ENCODE measurements at regions not wholly inside any gene's neighbourhood (a gene's known extent, or its start where the extent isn't known, plus 50 kb on each side); places are given as distances from the start of the nearest gene placed in this dataset.
"Not testable (repeated sequence)": the region's sequence is repeated elsewhere in the genome, so short reads cannot be mapped to it uniquely, and the experiment has no call there.

DNA sequence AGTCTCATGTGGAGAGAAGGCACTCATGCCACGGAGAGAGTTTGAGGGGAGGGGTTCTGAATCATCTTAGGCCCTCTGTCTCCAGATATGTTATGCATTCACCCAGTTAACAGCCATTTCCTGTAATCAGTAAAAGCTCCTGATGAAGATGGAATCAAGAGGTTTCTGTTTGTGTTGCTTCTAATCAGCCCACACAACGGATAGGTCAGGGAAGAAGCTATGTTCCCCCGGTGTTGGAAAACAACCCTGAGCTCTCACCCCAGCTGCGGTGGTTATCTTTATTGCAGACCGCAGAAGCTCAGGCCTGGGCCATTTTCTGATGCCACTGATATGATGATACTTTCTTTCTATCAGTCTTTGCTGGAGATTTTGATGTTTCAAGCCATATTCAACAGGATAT, 338.5 kb upstream of the ONECUT1 start:
- DNase-seq (ENCODE audit: low spot score), result no peak

DNA sequence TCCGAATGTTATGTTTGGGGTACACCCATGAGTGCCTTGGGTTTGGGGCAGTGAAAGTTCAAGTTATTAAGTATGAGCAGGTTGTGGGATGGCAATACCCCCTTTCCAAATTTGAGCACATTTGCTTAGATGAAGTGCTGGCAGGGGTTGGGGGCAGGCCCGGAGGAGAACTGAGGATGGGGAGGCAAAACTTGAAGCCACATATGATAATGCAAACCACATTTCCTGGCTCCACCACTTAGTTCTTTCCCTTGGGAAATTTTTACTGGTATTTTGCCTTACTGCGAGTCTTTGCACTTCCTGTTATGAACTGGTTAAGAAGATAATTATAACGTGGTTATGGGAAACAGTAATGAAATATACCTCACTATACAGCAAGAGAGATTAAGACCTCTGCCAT, 336.0 kb upstream of the ONECUT1 start:
- DNase-seq (ENCODE audit: low spot score), result no peak

DNA sequence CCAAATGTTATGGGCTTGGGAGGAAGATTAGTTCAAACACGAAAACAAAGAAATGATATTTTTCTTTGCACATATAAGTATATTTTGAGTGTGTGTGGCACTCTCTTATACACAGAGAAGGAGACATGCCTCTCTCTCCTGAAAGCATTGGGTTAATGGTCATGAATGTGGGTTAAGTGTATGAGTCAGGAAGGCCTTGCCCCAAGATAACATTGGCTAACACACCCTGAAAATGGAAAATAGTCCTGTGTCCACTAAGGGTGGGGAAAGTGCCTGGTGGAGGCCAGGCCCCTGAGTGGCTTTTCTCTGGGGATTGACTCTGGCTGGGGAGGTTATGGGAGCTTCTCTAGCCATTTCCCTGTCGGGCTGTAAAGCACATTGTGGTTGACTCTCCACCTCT, 332.7 kb upstream of the ONECUT1 start:
- DNase-seq (ENCODE audit: low spot score), result no peak

DNA sequence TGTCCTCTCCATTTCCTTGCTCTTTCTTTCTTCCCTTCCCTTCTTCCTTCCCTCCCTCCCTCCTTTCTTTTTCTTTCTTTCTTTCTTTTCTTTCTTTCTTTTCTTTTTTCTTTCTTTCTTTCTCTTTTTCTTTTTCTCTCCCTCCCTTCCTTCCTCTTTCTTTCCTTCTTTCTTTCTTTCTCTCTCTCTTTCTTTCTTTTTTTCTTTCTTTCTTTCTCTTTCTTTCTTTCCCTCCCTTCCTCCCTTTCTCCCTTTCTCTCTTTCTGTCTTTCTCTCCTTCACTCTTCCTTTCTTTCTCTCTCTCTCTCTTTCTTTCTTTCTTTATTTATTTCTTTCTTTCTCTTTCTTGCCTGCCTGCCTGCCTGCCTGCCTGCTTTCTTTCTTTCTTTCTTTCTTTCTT, 326.8 kb upstream of the ONECUT1 start:
- not testable (repeated sequence) for DNase-seq (ENCODE audit: low spot score)

- no peak for DNase-seq (ENCODE audit: low spot score)
Observed at GRCh38 chr15:53116169-53116568, 326.0 kb upstream of the ONECUT1 start.

- DNase-seq (ENCODE audit: low spot score), result no peak
Observed at GRCh38 chr15:53115563-53115962, 325.4 kb upstream of the ONECUT1 start.

GRCh38 chr15:53114960-53115359, 324.8 kb upstream of the ONECUT1 start:
- no peak for DNase-seq (ENCODE audit: low spot score)

DNA sequence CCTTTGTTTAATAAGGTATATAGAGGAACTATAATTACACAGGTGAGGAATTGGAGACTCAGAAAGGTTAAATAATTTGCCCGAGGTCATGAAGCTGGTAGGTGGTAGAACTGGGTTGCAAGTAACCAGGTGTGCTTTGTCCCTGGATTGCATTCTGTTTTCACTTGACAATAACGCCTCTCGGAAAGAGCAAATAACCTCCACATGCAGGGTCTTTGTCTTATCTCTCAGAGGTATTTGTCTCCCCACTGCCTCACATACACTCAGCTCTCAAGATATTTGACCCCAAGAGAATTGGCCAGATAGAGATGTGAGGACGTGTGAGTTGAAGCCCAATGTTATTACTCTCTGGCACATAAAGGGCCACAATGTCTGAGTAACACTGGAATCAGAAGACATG, 320.9 kb upstream of the ONECUT1 start:
- DNase-seq (ENCODE audit: low spot score), result no peak

GRCh38 chr15:53108319-53108718, 318.2 kb upstream of the ONECUT1 start:
- DNase-seq (ENCODE audit: low spot score), result no peak

GRCh38 chr15:53107855-53108254, 317.7 kb upstream of the ONECUT1 start:
- no peak for DNase-seq (ENCODE audit: low spot score)

GRCh38 chr15:53106505-53107286, 316.6 kb upstream of the ONECUT1 start:
- DNase-seq (ENCODE audit: low spot score), result no peak

GRCh38 chr15:53102483-53102882, 312.3 kb upstream of the ONECUT1 start:
- no peak for DNase-seq (ENCODE audit: low spot score)

DNA sequence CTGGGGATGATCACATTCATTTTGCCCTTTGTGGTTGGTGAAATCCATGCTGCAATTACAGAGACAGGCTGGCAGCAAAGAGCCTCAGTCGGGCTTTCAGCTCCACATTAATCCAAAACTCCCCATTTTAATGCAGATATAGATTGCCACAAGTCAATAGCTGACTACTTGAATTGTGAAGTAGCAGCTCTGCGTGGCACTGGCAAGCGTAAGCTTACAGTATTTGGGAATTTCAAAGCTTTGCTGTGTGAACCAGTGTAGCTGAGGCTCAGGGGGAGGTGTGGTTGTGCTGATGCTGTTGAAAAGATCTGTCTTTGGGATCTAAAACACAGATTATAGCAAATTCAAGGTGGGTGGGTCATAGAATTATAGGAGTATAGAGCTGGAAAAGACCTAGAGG, 290.3 kb upstream of the ONECUT1 start:
- no peak for DNase-seq (ENCODE audit: low spot score)

GRCh38 chr15:53074221-53074620, 284.1 kb upstream of the ONECUT1 start:
- no peak for DNase-seq (ENCODE audit: low spot score)

GRCh38 chr15:53072077-53072476, 281.9 kb upstream of the ONECUT1 start:
- DNase-seq (ENCODE audit: low spot score), result peak; percentile 35

GRCh38 chr15:53068636-53069035, 278.5 kb upstream of the ONECUT1 start:
- DNase-seq (ENCODE audit: low spot score), result no peak

- DNase-seq (ENCODE audit: low spot score), result no peak
Observed at GRCh38 chr15:53059273-53060043, 269.3 kb upstream of the ONECUT1 start.

DNA sequence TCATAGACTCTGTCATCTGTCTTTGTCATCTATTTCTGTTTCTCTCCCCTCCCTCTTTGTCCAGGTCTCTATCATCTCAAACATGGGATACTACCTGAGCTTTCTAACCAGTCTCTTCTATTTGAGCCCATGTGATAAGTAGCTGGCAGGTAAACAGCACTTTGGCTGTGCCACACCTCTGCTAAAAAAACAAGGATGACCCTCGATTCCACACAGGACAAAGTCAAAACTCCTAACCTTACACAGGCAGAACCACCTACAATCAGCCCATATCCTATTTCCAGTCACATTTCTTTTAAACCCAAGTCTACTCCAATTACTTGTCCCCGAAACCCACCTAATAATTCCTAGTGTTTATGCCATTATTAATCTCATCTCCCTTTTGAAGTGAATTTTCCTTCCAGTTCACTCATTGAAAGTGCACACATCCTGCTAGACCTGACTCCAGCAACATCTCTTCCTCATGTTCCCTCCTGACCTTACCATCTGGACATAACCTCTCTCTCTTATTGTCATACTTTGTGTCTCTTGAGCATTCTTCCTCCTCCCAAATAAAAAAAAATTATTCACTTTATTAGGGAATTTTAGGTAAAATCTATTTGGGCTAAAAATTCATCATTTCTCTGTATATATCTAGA, 256.1 kb upstream of the ONECUT1 start:
- no peak for DNase-seq (ENCODE audit: low spot score)

DNA sequence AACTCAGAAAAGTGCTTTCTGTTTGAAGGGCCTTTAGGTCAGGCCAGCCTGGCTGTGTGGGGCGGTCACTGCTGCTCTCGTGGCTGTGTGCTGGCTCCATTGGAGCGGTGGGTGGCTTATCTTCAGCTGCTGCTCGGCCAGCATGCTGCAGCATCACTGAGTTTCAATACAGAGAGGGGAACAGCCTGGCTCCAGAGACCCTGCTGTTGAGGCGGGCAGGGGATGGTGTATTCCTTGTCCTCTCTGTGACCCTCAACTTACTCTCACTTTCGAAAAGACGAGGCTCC, 248.5 kb upstream of the ONECUT1 start:
- DNase-seq (ENCODE audit: low spot score), result no peak

- no peak for DNase-seq (ENCODE audit: low spot score)
Observed at GRCh38 chr15:53037904-53038654, 247.9 kb upstream of the ONECUT1 start.

GRCh38 chr15:53036641-53037040, 246.5 kb upstream of the ONECUT1 start:
- DNase-seq (ENCODE audit: low spot score), result no peak

GRCh38 chr15:53034767-53035245, 244.7 kb upstream of the ONECUT1 start:
- DNase-seq (ENCODE audit: low spot score), result no peak
